Adipocyte (in vitro differentiated cells): ENCODE measurements at regions not wholly inside any gene's neighbourhood (a gene's known extent, or its start where the extent isn't known, plus 50 kb on each side); places are given as distances from the start of the nearest gene placed in this dataset.

Experiments
- DNase-seq: peaks from one replicate; pipeline ENCODE4 v3.0.0-alpha.2; 2015; ENCODE audit warnings: low read depth
- H3K27me3 ChIP-seq: replicated peaks from 2 replicates; pipeline ENCODE4 v1.7.0; 2013; ENCODE audit warnings: mild to moderate bottlenecking, low read length, moderate library complexity; ENCODE audit not compliant: control insufficient read depth, insufficient read depth
- H3K36me3 ChIP-seq: 2 replicates; pipeline ENCODE4 v1.7.0; 2013; ENCODE audit warnings: low read length, mild to moderate bottlenecking, moderate library complexity; ENCODE audit not compliant: control insufficient read depth, insufficient read depth, severe bottlenecking
- H3K4me1 ChIP-seq: 2 replicates; pipeline ENCODE4 v1.7.0; 2013; ENCODE audit warnings: mild to moderate bottlenecking, low read length, moderate library complexity; ENCODE audit not compliant: control insufficient read depth, insufficient read depth
- H3K4me3 ChIP-seq: 2 replicates; pipeline ENCODE4 v1.7.0; 2013; ENCODE audit warnings: mild to moderate bottlenecking, low read length, moderate library complexity
- H3K9ac ChIP-seq: 2 replicates; pipeline ENCODE4 v1.7.0; 2013; ENCODE audit warnings: mild to moderate bottlenecking, low read length, moderate library complexity
- H3K9me3 ChIP-seq: 2 replicates; pipeline ENCODE4 v1.7.0; 2013; ENCODE audit warnings: mild to moderate bottlenecking, low read length, moderate library complexity; ENCODE audit not compliant: control insufficient read depth

DNA sequence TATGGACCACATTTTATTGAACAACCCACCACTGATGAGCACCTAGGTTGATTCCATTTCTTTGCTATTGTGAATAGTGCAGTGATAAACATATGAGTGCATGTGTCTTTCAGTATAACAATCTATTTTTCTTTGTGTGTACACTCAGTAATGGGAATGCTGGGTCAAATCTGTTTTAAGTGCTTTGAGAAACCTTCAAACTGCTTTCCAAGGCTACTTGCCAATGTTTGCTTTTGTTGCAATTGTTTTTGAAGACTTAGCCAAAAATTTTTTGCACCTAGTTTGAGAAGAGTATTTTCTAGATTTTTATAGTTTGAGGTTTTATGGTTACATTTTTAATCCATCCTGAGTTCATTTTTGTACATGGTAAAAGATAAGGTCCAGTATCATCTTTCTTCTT, 587.4 kb upstream of the SETBP1 start:
- peaks cover 21% of the 10 kb centered on the region for H3K9me3 ChIP-seq
- peaks cover 5% of the 10 kb centered on the region for H3K4me1 ChIP-seq
- H3K36me3 ChIP-seq: no peaks in the 10 kb centered on the region
- H3K27me3 ChIP-seq: no peaks in the 10 kb centered on the region
- no peak overlapping the region for H3K9ac ChIP-seq
- no peak overlapping the region for H3K4me3 ChIP-seq
- peak; percentile 63 for DNase-seq

DNA sequence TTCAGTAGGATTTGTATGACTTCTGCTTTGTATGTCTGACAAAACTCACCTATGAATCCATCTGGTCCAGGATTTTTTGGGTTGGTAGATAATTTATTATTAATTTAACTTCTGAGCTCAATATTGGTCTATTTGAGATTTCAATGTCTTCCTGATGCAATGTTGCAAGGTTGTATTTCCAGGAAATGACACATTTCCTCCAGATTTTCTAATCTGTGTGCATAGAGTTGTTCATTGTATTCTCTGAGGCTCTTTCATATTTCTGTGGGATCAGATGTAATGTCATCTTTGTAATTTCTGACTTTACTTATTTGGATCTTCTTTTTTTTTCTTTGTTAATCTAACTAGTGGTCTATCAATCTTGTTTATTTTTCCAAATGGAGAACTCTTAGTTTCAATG, 584.7 kb upstream of the SETBP1 start:
- Histone ChIP-seq H3K4me1 (peaks cover 10% of the 10 kb centered on the region), H3K9me3 (peaks cover 21% of the 10 kb centered on the region), H3K27me3 (no peaks in the 10 kb centered on the region), H3K4me3 (no peak overlapping the region), H3K36me3 (no peaks in the 10 kb centered on the region), H3K9ac (no peak overlapping the region)
- no peak for DNase-seq

DNA sequence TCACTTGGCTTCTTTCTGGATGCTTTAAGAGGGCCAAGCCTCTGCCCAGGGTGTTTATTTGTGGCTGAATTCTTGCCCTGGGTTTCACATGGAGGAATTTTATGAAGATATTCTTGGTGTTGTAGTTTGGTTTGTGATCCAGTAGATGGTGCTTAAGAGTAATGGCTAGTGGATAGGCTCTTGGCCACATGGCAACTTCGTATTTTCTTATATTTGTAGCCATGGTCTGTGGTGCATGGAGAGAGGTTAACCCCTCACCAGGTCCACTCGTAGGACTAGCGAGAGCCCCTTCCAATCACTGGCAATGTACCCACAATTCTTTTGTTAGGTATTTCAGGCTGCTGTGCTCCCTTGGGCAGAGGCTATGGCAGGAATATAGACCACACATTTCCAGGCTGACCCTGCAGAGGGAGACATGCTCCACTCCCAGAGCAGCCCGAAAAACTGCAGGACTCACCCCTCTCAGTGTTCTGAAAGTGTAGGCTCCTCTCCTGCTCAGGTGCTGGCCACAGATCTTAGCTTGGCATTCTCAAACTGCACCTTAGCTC, 582.1 kb upstream of the SETBP1 start:
- DNase-seq: peak; percentile 45
- no peak overlapping the region for H3K4me3 ChIP-seq
- H3K9me3 ChIP-seq: peaks cover 21% of the 10 kb centered on the region
- H3K4me1 ChIP-seq: peaks cover 8% of the 10 kb centered on the region
- no peaks in the 10 kb centered on the region for H3K27me3 ChIP-seq
- H3K9ac ChIP-seq: no peak overlapping the region
- no peaks in the 10 kb centered on the region for H3K36me3 ChIP-seq

DNA sequence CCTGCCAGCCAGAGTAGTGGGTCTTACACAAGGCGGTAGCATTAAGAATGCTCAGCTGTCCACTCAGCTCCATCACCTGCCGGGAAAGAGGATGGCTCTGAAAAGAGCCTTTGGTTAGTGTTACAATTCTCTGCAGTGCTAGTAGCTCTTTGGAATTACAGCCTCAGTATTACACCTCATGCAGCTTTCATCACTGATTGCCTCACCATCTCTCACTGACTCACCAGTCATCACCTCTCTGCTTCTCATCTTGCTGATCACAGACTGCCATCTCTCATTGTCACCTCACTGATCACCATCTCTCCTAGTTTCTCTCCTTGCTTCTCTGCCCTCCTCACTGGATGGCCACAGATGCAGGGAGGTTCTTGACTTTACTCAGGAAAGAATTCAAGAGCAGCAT, 573.5 kb upstream of the SETBP1 start:
- DNase-seq: no peak
- H3K36me3 ChIP-seq: no peaks in the 10 kb centered on the region
- H3K4me3 ChIP-seq: no peak overlapping the region
- no peaks in the 10 kb centered on the region for H3K9me3 ChIP-seq
- H3K27me3 ChIP-seq: no peaks in the 10 kb centered on the region
- no peak overlapping the region for H3K9ac ChIP-seq
- H3K4me1 ChIP-seq: no peaks in the 10 kb centered on the region

DNA sequence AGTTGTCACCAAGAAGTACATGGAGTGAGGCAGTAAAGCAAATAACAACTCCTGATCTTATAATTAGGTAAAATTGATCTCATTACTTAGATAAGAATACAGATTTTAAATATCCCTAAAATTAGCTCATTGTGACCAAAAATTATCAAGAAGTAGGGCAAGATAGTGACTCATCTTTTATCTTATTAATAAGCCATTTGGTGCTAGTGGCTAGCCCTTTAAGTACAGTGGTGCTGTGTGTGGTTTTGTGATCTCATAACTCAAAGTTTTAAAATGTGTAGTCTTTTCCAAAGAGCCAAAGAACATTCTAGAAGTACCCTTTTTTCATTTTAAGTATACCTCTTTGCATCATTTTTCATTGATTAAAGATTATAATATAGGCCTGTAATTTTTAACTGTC, 569.4 kb upstream of the SETBP1 start:
- Histone ChIP-seq H3K4me3 (no peak overlapping the region), H3K4me1 (no peaks in the 10 kb centered on the region), H3K27me3 (no peaks in the 10 kb centered on the region), H3K9me3 (no peaks in the 10 kb centered on the region), H3K9ac (no peak overlapping the region), H3K36me3 (no peaks in the 10 kb centered on the region)
- DNase-seq: no peak

DNA sequence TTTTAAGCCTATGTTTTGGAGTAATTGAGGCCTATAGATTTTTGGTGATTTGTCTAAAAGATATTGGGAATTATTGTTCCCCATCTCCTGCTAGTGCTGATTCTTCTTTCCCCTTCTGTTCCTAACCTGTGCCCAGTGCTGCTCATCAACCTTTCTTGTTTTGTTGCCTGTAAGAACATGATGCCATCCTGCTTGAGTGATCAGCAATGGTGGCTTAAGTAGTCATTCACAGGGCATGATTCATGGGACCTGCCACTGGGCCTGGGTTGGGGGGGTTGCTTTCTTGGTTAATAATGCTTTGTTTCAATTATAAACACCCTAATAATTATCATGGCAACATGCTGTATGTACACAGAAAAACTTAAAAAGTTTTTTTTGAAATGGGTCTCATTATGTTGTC, 562.9 kb upstream of the SETBP1 start:
- H3K9ac ChIP-seq: no peak overlapping the region
- no peak for DNase-seq
- no peaks in the 10 kb centered on the region for H3K9me3 ChIP-seq
- H3K4me3 ChIP-seq: no peak overlapping the region
- no peaks in the 10 kb centered on the region for H3K27me3 ChIP-seq
- no peaks in the 10 kb centered on the region for H3K36me3 ChIP-seq
- H3K4me1 ChIP-seq: no peaks in the 10 kb centered on the region

DNA sequence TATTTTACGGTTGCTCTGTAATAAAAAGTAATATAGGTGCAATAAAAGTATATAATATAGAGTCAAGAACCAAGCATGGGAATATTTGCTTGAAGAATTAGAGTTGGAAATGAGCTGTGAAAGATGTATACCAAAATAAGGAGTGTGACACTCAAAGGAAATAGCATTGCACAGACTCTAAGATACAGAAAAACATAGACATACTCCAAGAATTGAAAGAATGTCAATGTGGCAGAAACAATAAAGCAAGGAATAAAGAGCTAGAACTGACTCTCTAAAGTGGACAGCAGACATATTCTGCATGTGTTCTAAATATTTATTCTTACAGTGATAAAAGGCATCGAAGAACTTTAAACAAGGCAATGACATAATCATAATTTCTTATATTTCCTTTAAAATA, 561.1 kb upstream of the SETBP1 start:
- Histone ChIP-seq H3K9ac (no peak overlapping the region), H3K36me3 (no peaks in the 10 kb centered on the region), H3K9me3 (no peaks in the 10 kb centered on the region), H3K4me3 (no peak overlapping the region), H3K4me1 (no peaks in the 10 kb centered on the region), H3K27me3 (no peaks in the 10 kb centered on the region)
- DNase-seq: peak; percentile 46

DNA sequence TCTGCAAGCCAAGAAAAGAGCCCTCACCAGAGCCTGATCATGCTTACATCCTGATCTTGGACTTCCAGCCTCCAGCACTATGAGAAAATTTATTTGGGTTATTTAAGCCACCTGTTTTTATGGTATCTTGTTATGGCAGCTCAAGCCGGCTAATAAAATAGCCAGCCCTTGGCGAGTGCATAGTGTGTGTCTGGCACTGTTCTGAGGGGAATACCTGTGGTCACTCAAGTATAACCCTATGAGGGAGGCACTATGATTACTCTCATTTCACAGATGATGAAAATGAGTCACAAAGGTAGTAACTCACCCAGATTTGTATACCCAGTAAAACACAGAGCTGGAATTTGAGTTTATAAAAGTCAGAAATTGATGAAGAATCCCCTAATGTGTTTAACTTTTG, 556.9 kb upstream of the SETBP1 start:
- DNase-seq: no peak
- Histone ChIP-seq H3K9me3 (no peaks in the 10 kb centered on the region), H3K4me1 (peaks cover 4% of the 10 kb centered on the region), H3K9ac (no peak overlapping the region), H3K36me3 (no peaks in the 10 kb centered on the region), H3K4me3 (no peak overlapping the region), H3K27me3 (no peaks in the 10 kb centered on the region)

DNA sequence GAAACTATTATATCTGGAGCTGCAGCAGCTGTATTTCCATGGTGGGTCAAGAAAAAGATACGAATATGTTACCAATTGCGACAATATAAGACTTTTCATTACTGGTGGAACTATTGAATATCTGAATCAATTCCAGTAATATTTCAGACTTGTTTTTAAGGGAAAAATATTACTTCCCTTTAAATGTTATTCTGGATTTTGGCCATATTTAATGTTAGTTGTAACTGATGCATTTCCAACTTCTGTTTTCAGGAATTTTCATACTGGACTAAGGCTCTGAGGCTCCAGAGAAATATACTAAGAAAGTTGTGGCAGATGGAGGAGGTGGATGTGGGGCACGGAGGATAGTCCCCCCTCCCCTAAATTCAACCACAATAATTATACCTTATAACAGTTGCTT, 555.2 kb upstream of the SETBP1 start:
- no peak overlapping the region for H3K4me3 ChIP-seq
- H3K4me1 ChIP-seq: peaks cover 4% of the 10 kb centered on the region
- H3K9ac ChIP-seq: no peak overlapping the region
- no peaks in the 10 kb centered on the region for H3K27me3 ChIP-seq
- no peak for DNase-seq
- no peaks in the 10 kb centered on the region for H3K9me3 ChIP-seq
- no peaks in the 10 kb centered on the region for H3K36me3 ChIP-seq

DNA sequence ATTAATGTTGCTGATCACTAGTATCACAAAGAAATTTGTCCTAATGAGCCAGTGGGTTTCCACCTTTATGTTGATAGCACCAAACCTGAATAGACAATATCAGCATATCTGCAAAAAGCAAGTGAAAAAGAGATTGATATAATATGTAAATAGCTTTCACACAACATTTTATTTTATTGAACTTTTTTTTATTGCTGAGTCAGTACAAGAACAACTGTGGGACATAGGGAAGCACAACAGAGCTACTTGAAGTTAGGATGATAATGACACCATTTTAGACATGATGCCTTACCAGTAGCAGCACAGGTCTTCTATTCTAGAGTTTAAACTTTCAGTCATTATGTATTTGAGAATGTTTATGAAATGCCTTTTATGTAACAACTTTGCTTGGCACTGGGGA, 554.1 kb upstream of the SETBP1 start:
- peaks cover 4% of the 10 kb centered on the region for H3K4me1 ChIP-seq
- no peaks in the 10 kb centered on the region for H3K27me3 ChIP-seq
- H3K9me3 ChIP-seq: no peaks in the 10 kb centered on the region

DNA sequence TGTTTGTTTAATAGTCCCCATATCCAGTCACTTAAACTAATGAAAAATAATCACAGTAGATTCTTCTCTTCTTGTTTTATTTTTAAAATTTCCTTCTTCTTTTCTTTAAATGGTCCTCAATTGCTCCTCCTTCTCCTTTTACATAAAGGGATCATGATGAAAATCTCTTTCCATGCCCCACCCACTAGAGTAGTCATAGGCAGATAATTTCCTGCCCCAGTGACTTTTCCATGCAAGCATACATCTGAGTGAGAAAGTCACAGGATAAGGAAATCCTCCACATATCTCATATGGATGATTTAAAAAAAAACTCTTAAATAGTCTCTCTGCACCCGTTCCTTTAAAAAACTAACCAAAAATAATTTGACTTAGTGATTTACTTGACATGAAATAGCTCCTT, 552.3 kb upstream of the SETBP1 start:
- Histone ChIP-seq H3K9me3 (no peaks in the 10 kb centered on the region), H3K9ac (no peak overlapping the region), H3K27me3 (no peaks in the 10 kb centered on the region), H3K4me1 (peaks cover 4% of the 10 kb centered on the region), H3K4me3 (no peak overlapping the region), H3K36me3 (no peaks in the 10 kb centered on the region)
- DNase-seq: peak; percentile 42

More for the DNA sequence above, 554.1 kb upstream of the SETBP1 start:
- Histone ChIP-seq H3K9ac (no peak overlapping the region), H3K4me3 (no peak overlapping the region), H3K36me3 (no peaks in the 10 kb centered on the region)
- DNase-seq: no peak

DNA sequence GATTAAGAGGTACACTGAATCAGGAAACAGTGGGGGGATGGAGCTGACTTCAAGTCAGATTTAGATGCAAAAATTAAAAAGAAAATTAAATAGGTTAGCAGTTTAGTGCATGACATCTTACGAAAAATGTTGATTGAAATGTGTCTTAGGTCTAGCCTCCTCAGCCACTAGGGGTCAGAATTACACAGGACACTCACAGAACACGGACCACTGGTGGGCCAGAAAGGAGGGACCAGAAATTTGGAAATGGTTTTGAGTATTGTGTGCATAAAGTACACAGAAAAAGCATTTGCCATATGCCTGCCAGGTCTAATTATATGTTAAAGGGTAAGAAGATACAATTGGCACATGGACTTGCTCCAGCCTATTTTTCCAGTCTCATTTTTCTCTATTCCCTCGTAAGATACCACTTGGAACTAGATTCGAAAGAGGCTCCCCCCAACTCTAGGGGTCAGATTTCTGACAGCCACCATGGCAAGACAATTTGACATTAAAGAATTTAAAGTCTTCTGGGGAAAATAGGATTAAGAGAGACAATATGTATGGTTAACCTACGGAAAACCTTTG, 550.2 kb upstream of the SETBP1 start:
- Histone ChIP-seq H3K27me3 (no peaks in the 10 kb centered on the region), H3K9me3 (no peaks in the 10 kb centered on the region), H3K4me1 (peaks cover 15% of the 10 kb centered on the region), H3K36me3 (no peaks in the 10 kb centered on the region), H3K4me3 (no peak overlapping the region), H3K9ac (peak overlapping the region; percentile 0)
- peak; percentile 76 for DNase-seq
